ENCODE measurements at regions not wholly inside any gene's neighbourhood (a gene's known extent, or its start where the extent isn't known, plus 50 kb on each side); places are given as distances from the start of the nearest gene placed in this dataset.

GRCh38 chr9:78892182-78892581 is 595.3 kb downstream of the PSAT1 start:
- no peak overlapping the region for H3K27ac ChIP-seq
- TF ChIP-seq ZFX (IDR thresholded peaks at IDR 0.05; ENCODE audit: borderline replicate concordance) = no peak
- TF ChIP-seq, protein P1, sequence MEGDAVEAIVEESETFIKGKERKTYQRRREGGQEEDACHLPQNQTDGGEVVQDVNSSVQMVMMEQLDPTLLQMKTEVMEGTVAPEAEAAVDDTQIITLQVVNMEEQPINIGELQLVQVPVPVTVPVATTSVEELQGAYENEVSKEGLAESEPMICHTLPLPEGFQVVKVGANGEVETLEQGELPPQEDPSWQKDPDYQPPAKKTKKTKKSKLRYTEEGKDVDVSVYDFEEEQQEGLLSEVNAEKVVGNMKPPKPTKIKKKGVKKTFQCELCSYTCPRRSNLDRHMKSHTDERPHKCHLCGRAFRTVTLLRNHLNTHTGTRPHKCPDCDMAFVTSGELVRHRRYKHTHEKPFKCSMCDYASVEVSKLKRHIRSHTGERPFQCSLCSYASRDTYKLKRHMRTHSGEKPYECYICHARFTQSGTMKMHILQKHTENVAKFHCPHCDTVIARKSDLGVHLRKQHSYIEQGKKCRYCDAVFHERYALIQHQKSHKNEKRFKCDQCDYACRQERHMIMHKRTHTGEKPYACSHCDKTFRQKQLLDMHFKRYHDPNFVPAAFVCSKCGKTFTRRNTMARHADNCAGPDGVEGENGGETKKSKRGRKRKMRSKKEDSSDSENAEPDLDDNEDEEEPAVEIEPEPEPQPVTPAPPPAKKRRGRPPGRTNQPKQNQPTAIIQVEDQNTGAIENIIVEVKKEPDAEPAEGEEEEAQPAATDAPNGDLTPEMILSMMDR (IDR thresholded peaks at IDR 0.05) = no peak

DNA sequence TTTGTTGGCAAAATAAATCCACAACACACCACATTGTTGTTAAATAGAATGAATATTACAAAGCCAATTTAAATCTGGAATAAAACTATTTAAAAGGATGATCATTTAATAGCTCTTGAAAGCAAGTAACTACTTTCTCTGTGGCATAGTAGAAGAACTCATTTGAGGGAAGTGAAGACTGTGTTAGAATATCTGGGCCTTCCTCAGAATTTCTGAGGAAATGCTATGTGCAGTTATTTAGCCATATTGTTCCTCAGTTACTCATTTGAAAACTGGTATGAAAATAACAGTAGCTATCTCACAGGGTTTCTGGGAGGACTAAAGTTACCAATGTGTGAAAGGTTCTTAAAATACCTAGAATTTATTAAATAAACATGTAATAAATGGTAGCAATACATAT is 595.8 kb downstream of the PSAT1 start:
- TF ChIP-seq ZFX (IDR thresholded peaks at IDR 0.05; ENCODE audit: borderline replicate concordance) = no peak
- TF ChIP-seq, protein P1 (IDR thresholded peaks at IDR 0.05) = no peak
- H3K27ac ChIP-seq = no peak overlapping the region

DNA sequence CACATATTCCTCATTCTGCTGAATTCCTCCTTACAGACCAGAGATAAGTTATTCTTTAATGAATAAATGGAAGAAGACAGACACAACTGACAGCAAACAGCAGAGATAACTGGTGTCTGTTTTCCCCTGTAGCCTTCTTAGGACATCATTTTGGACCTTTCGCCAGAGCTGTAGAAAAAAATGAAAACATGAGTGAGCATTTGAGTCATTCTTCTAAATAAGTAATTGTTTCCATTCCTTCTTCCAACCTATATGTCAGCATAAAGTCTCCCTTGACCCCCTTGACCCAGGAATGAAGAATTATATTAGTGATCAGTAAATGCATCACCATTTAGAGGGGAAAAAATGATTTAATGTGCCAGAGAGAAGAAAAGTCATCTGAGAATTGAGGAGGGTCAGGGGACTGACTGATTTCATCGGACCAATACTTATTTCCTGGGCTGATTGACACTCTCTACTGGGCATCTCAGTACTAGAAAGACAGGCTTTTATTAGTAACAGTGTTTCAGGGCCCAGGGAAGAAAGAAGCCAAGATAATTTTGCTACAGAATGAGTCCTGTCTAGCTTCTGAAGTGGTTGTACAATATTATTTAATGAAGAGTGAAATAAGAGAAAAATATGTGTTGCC is 597.0 kb downstream of the PSAT1 start:
- TF ChIP-seq, protein P1 (IDR thresholded peaks at IDR 0.05) = no peak
- no peak for TF ChIP-seq ZFX (IDR thresholded peaks at IDR 0.05; ENCODE audit: borderline replicate concordance)
- no peak overlapping the region for H3K27ac ChIP-seq

- TF ChIP-seq, protein P1 (IDR thresholded peaks at IDR 0.05) = no peak
- TF ChIP-seq ZFX (IDR thresholded peaks at IDR 0.05; ENCODE audit: borderline replicate concordance) = no peak
These were observed 599.6 kb downstream of the PSAT1 start for GRCh38 chr9:78896479-78896878.

GRCh38 chr9:78898234-78898633 is 601.3 kb downstream of the PSAT1 start:
- H3K27ac ChIP-seq = no peak overlapping the region
- no peak for TF ChIP-seq ZFX (IDR thresholded peaks at IDR 0.05; ENCODE audit: borderline replicate concordance)
- TF ChIP-seq, protein P1 (IDR thresholded peaks at IDR 0.05) = no peak

More at GRCh38 chr9:78896479-78896878, 599.6 kb downstream of the PSAT1 start:
- no peak overlapping the region for H3K27ac ChIP-seq

DNA sequence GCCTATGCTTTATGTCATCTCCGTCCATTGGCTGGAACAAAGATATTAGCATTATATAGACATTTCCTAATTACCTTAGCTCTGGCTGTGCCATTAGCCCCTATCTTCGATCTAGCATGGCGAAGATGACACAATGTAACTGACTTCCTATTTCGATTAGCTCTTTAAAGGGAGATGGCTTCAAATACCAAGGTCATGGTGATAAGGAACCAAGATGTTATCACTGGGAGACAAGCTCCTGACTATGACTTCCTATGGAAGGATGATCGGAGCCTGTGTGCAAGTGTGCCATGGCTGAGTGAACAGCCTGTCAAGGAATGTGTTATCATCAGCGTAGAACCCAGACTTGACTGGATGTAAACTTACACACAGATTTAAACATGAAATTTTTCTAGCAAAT is 602.1 kb downstream of the PSAT1 start:
- H3K27ac ChIP-seq = no peak overlapping the region
- TF ChIP-seq, protein P1 (IDR thresholded peaks at IDR 0.05) = no peak
- TF ChIP-seq ZFX (IDR thresholded peaks at IDR 0.05; ENCODE audit: borderline replicate concordance) = no peak

DNA sequence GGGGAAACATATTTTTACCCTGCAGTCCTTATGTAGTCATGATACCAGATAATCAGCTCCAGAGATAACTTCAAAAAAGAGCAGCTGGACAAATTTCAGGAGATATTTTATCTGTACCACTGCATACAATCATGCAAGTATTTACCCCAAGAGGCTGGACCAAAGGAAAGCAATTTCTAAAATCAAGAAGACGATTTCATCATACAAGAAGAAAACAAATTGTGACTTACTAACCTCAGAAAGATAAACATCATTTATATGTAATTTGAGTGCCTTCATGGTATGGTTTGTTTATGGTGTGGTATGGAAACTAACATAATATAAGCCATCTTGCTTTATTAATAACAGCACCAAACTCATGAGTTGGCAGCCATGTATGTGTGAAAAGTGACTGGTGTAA is 603.6 kb downstream of the PSAT1 start:
- TF ChIP-seq ZFX (IDR thresholded peaks at IDR 0.05; ENCODE audit: borderline replicate concordance) = no peak
- TF ChIP-seq, protein P1 (IDR thresholded peaks at IDR 0.05) = no peak

More for the DNA sequence above, 603.6 kb downstream of the PSAT1 start:
- no peak overlapping the region for H3K27ac ChIP-seq

All from 22Rv1 (cell line).